WTC11 (cell line): ENCODE measurements at regions not wholly inside any gene's neighbourhood (a gene's known extent, or its start where the extent isn't known, plus 50 kb on each side); places are given as distances from the start of the nearest gene placed in this dataset.

Source experiments
- ATAC-seq: fragments of 200-7000 bp; cut with Tn5 transposase; 2 replicates; pipeline ENCODE4 v1.10.0; 2021; ENCODE audit warnings: mild to moderate bottlenecking, moderate library complexity
- CTCF ChIA-PET: fragments of 300-600 bp; sonication (Branson Sonifier 250); formaldehyde crosslinking; loops from one replicate; lab custom pipeline; 2021; ENCODE audit warnings: antibody characterized with exemption; lab: Charles Lee
- POLR2A ChIA-PET: fragments of 350-600 bp; sonication (Branson Sonifier 250); formaldehyde crosslinking; loops from one replicate; lab custom pipeline; 2021; ENCODE audit warnings: antibody characterized with exemption; lab: Charles Lee
- DNase-seq: peaks from one replicate; pipeline ENCODE4 v3.0.0; 2021; ENCODE audit warnings: low spot score
- H3K27ac Mint-ChIP-seq: 2 replicates; pipeline ENCODE4 v1.8.0; 2021; ENCODE audit warnings: mixed read lengths
- H3K27me3 Mint-ChIP-seq: 2 replicates; pipeline ENCODE4 v1.8.0; 2021; ENCODE audit warnings: low read depth, mild to moderate bottlenecking, moderate library complexity, mixed read lengths
- H3K36me3 Mint-ChIP-seq: 2 replicates; pipeline ENCODE4 v1.8.0; 2021; ENCODE audit warnings: mixed read lengths
- H3K4me1 Mint-ChIP-seq: 2 replicates; pipeline ENCODE4 v1.8.0; 2022; ENCODE audit warnings: mixed read lengths
- H3K4me3 Mint-ChIP-seq: 2 replicates; pipeline ENCODE4 v1.8.0; 2021; ENCODE audit warnings: mild to moderate bottlenecking, moderate library complexity, mixed read lengths
- H3K9me3 Mint-ChIP-seq: 2 replicates; pipeline ENCODE4 v1.8.0; 2021; ENCODE audit warnings: mixed read lengths
- FOXK1 ChIP-seq: sonication (generic); formaldehyde crosslinking; IDR thresholded peaks from 2 replicates; pipeline ENCODE4 v1.8.0; 2022; ENCODE audit warnings: mild to moderate bottlenecking, moderate library complexity, missing genetic modification reagents
- IRF2 ChIP-seq: sonication (generic); formaldehyde crosslinking; IDR thresholded peaks from 2 replicates; pipeline ENCODE4 v1.8.0; 2022; ENCODE audit warnings: low read depth, missing genetic modification reagents, borderline replicate concordance
- MXD4 ChIP-seq: fragments of 250-450 bp; sonication (Bioruptor Pico); IDR thresholded peaks from 2 replicates; pipeline ENCODE4 v1.8.0; 2021; ENCODE audit warnings: mild to moderate bottlenecking, moderate library complexity, borderline replicate concordance
- NR3C1 ChIP-seq: sonication (generic); formaldehyde crosslinking; conservative IDR thresholded peaks from 2 replicates; pipeline ENCODE4 v1.8.1; 2023; ENCODE audit warnings: low read depth, mild to moderate bottlenecking, missing genetic modification reagents
- PRRX2 ChIP-seq: fragments of 250-450 bp; sonication (Bioruptor Pico); IDR thresholded peaks from 2 replicates; pipeline ENCODE4 v1.8.0; 2021; ENCODE audit warnings: mild to moderate bottlenecking
- ZNF423 ChIP-seq: fragments of 250-450 bp; sonication (Bioruptor Pico); IDR thresholded peaks from 2 replicates; pipeline ENCODE4 v2.1.2; 2022; ENCODE audit warnings: mild to moderate bottlenecking, moderate library complexity
- TF ChIP-seq, protein P1 (sequence below): sonication (generic); formaldehyde crosslinking; IDR thresholded peaks from 2 replicates; pipeline ENCODE4 v1.8.1; 2023; ENCODE audit warnings: mild to moderate bottlenecking, missing genetic modification reagents, borderline replicate concordance
- TF ChIP-seq, protein P2 (sequence below): sonication (generic); formaldehyde crosslinking; IDR thresholded peaks from 2 replicates; pipeline ENCODE4 v1.8.0; 2023; ENCODE audit warnings: missing genetic modification reagents
- TF ChIP-seq, protein P3 (sequence below): sonication (generic); formaldehyde crosslinking; IDR thresholded peaks from 2 replicates; pipeline ENCODE4 v1.8.0; 2023; ENCODE audit warnings: mild to moderate bottlenecking, missing genetic modification reagents
- TF ChIP-seq, protein P4 (sequence below): sonication (generic); formaldehyde crosslinking; IDR thresholded peaks from 2 replicates; pipeline ENCODE4 v1.8.0; 2022; ENCODE audit warnings: mild to moderate bottlenecking, missing genetic modification reagents
- TF ChIP-seq, protein P5 (sequence below): fragments of 250-450 bp; sonication (Bioruptor Pico); IDR thresholded peaks from 2 replicates; pipeline ENCODE4 v1.9.0; 2021; ENCODE audit warnings: moderate library complexity, mild to moderate bottlenecking, inconsistent platforms, borderline replicate concordance
- TF ChIP-seq, protein P6 (sequence below): sonication (generic); formaldehyde crosslinking; IDR thresholded peaks from 2 replicates; pipeline ENCODE4 v1.8.0; 2022; ENCODE audit warnings: mild to moderate bottlenecking, missing genetic modification reagents
- TF ChIP-seq, protein P7 (sequence below): sonication (generic); formaldehyde crosslinking; IDR thresholded peaks from 2 replicates; pipeline ENCODE4 v1.8.1; 2022; ENCODE audit warnings: mild to moderate bottlenecking, missing genetic modification reagents, moderate library complexity, borderline replicate concordance

DNA sequence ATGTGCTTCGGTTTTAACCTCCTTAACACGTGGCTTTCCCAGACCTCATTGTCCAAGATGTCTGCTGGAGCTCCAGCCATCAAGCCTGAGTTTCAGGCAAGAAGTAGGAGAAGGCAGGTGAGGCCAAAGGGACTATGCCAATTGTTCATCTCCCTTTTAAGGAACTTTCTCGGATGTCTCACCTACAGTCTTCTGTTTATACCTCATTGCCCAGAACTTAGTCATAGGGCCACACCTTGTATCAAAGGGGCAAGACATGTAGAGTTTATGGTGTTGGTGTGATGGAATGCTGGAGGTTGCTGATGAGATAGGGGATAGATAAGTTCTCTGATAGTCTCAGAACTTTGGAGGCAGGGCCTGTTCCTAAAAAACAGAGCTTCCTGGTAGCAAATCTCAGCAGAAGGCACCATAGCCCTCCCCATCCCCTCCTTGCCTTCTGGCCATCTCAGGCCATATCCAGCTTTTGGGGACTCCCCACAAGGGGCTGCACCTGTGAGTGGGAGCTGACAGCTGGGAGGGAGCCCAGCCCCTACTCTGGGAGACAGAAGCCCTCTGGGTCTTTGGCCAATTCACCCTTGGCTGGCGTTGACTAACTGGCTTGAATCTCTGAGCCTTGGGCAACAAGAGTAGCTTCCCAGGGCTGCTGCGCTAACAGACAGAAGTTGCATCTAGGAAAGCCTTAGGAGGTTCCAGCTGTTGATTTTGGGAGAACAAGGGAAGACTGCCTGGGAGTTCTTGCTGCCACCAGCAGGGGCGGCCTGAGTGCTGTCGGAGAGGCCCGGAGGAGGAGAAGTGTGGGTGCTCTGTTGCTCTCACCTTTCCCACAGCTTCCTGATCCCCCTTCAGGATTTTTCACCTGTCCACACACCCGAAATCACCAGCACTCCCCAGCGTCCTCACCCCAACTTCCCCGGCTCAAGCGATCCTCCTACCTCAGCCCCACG is 149.8 kb upstream of the THY1 start:
- Mint-ChIP-seq H3K4me1 (peaks cover 10% of the 10 kb centered on the region), H3K27ac (no peak overlapping the region), H3K9me3 (no peaks in the 10 kb centered on the region), H3K4me3 (no peak overlapping the region), H3K27me3 (peaks cover 6% of the 10 kb centered on the region), H3K36me3 (no peaks in the 10 kb centered on the region)
- ChIA-PET POLR2A (interaction anchor here (1.1 to 1.4 kb wide), 2 partner anchors 12 to 13 kb away, joined by 3 read pairs; no protein-coding TSS in a partner anchor), CTCF (interaction anchor here (0.6 to 7.8 kb wide), 33 partner anchors 9 to 507 kb away, joined by 3 to 71 read pairs (median 4); partner anchors contain the start of gene USP2)
- DNase-seq (peak; percentile 36), ATAC-seq (peak; percentile 68)
- TF ChIP-seq, protein P1, sequence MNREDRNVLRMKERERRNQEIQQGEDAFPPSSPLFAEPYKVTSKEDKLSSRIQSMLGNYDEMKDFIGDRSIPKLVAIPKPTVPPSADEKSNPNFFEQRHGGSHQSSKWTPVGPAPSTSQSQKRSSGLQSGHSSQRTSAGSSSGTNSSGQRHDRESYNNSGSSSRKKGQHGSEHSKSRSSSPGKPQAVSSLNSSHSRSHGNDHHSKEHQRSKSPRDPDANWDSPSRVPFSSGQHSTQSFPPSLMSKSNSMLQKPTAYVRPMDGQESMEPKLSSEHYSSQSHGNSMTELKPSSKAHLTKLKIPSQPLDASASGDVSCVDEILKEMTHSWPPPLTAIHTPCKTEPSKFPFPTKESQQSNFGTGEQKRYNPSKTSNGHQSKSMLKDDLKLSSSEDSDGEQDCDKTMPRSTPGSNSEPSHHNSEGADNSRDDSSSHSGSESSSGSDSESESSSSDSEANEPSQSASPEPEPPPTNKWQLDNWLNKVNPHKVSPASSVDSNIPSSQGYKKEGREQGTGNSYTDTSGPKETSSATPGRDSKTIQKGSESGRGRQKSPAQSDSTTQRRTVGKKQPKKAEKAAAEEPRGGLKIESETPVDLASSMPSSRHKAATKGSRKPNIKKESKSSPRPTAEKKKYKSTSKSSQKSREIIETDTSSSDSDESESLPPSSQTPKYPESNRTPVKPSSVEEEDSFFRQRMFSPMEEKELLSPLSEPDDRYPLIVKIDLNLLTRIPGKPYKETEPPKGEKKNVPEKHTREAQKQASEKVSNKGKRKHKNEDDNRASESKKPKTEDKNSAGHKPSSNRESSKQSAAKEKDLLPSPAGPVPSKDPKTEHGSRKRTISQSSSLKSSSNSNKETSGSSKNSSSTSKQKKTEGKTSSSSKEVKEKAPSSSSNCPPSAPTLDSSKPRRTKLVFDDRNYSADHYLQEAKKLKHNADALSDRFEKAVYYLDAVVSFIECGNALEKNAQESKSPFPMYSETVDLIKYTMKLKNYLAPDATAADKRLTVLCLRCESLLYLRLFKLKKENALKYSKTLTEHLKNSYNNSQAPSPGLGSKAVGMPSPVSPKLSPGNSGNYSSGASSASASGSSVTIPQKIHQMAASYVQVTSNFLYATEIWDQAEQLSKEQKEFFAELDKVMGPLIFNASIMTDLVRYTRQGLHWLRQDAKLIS (CRISPR knock-in tag): no peak
- TF ChIP-seq, protein P2, sequence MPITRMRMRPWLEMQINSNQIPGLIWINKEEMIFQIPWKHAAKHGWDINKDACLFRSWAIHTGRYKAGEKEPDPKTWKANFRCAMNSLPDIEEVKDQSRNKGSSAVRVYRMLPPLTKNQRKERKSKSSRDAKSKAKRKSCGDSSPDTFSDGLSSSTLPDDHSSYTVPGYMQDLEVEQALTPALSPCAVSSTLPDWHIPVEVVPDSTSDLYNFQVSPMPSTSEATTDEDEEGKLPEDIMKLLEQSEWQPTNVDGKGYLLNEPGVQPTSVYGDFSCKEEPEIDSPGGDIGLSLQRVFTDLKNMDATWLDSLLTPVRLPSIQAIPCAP: no peak
- TF ChIP-seq, protein P3, sequence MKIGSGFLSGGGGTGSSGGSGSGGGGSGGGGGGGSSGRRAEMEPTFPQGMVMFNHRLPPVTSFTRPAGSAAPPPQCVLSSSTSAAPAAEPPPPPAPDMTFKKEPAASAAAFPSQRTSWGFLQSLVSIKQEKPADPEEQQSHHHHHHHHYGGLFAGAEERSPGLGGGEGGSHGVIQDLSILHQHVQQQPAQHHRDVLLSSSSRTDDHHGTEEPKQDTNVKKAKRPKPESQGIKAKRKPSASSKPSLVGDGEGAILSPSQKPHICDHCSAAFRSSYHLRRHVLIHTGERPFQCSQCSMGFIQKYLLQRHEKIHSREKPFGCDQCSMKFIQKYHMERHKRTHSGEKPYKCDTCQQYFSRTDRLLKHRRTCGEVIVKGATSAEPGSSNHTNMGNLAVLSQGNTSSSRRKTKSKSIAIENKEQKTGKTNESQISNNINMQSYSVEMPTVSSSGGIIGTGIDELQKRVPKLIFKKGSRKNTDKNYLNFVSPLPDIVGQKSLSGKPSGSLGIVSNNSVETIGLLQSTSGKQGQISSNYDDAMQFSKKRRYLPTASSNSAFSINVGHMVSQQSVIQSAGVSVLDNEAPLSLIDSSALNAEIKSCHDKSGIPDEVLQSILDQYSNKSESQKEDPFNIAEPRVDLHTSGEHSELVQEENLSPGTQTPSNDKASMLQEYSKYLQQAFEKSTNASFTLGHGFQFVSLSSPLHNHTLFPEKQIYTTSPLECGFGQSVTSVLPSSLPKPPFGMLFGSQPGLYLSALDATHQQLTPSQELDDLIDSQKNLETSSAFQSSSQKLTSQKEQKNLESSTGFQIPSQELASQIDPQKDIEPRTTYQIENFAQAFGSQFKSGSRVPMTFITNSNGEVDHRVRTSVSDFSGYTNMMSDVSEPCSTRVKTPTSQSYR (CRISPR knock-in tag): no peak
- TF ChIP-seq, protein P4, sequence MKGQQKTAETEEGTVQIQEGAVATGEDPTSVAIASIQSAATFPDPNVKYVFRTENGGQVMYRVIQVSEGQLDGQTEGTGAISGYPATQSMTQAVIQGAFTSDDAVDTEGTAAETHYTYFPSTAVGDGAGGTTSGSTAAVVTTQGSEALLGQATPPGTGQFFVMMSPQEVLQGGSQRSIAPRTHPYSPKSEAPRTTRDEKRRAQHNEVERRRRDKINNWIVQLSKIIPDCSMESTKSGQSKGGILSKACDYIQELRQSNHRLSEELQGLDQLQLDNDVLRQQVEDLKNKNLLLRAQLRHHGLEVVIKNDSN (CRISPR knock-in tag): no peak
- TF ChIP-seq IRF2 (CRISPR knock-in tag) (no peak), NR3C1 (CRISPR knock-in tag) (no peak)
- TF ChIP-seq, protein P5, sequence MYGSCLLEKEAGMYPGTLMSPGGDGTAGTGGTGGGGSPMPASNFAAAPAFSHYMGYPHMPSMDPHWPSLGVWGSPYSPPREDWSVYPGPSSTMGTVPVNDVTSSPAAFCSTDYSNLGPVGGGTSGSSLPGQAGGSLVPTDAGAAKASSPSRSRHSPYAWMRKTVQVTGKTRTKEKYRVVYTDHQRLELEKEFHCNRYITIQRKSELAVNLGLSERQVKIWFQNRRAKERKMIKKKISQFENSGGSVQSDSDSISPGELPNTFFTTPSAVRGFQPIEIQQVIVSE (CRISPR knock-in tag): no peak

DNA sequence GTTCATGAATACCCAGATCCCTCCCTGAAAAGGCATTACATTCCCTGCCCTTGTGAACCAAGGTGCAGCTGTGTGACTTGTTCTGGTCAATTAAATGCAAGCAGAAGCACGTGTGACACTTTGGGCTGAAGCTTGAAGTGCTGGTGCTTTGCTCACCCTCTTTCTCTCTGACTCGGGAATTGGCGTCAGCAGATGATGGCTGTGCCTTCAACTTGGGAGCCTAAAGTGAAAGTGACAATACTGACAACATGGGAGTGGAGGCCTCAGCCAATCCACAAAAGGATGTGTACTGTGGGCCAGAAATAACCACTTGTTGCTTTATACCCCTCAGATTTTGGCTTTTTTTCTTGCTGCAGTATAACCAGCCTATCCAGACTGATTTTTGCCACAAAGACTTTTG is 148.3 kb upstream of the THY1 start:
- peaks cover 6% of the 10 kb centered on the region; the same call in 1 of the 2 replicates for H3K27me3 Mint-ChIP-seq
- ATAC-seq (no peak), DNase-seq (no peak)
- no peaks in the 10 kb centered on the region for H3K36me3 Mint-ChIP-seq
- no peak overlapping the region for H3K4me3 Mint-ChIP-seq
- ChIA-PET POLR2A (no interaction called here), CTCF (interaction anchor here (4.2 to 7.8 kb wide), 2 partner anchors 14 to 33 kb away, joined by 24 to 71 read pairs; no protein-coding TSS in a partner anchor)
- no peak overlapping the region for H3K27ac Mint-ChIP-seq
- peaks cover 10% of the 10 kb centered on the region for H3K4me1 Mint-ChIP-seq
- no peaks in the 10 kb centered on the region for H3K9me3 Mint-ChIP-seq
- TF ChIP-seq, protein P4 (CRISPR knock-in tag): no peak
- TF ChIP-seq, protein P6, sequence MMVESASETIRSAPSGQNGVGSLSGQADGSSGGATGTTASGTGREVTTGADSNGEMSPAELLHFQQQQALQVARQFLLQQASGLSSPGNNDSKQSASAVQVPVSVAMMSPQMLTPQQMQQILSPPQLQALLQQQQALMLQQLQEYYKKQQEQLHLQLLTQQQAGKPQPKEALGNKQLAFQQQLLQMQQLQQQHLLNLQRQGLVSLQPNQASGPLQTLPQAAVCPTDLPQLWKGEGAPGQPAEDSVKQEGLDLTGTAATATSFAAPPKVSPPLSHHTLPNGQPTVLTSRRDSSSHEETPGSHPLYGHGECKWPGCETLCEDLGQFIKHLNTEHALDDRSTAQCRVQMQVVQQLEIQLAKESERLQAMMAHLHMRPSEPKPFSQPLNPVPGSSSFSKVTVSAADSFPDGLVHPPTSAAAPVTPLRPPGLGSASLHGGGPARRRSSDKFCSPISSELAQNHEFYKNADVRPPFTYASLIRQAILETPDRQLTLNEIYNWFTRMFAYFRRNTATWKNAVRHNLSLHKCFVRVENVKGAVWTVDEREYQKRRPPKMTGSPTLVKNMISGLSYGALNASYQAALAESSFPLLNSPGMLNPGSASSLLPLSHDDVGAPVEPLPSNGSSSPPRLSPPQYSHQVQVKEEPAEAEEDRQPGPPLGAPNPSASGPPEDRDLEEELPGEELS (CRISPR knock-in tag): no peak
- TF ChIP-seq MXD4 (no peak), FOXK1 (CRISPR knock-in tag) (no peak), NR3C1 (CRISPR knock-in tag) (no peak), ZNF423 (no peak), PRRX2 (CRISPR knock-in tag) (no peak)
- TF ChIP-seq, protein P7, sequence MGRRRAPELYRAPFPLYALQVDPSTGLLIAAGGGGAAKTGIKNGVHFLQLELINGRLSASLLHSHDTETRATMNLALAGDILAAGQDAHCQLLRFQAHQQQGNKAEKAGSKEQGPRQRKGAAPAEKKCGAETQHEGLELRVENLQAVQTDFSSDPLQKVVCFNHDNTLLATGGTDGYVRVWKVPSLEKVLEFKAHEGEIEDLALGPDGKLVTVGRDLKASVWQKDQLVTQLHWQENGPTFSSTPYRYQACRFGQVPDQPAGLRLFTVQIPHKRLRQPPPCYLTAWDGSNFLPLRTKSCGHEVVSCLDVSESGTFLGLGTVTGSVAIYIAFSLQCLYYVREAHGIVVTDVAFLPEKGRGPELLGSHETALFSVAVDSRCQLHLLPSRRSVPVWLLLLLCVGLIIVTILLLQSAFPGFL: no peak
- TF ChIP-seq, protein P3 (CRISPR knock-in tag): no peak
